HCT116 (cell line): ENCODE measurements at regions not wholly inside any gene's neighbourhood (a gene's known extent, or its start where the extent isn't known, plus 50 kb on each side); places are given as distances from the start of the nearest gene placed in this dataset.

Experiments used
- ATAC-seq: fragments of 200-7000 bp; cut with Tn5 transposase; 2 replicates; pipeline ENCODE4 v1.9.1; 2020; ENCODE audit warnings: mild to moderate bottlenecking, moderate library complexity
- BruUV-seq: library from RNA; stranded (reverse); fragments of 400-500 nt; replicated peaks from 2 replicates; lab custom pipeline; 2021; lab: Mats Ljungman, UMichigan
- CTCF ChIA-PET: fragments of 300-600 bp; sonication (Branson Sonifier 250); formaldehyde crosslinking; loops from one replicate; lab custom pipeline; 2021; ENCODE audit warnings: antibody characterized with exemption; lab: Charles Lee
- POLR2A ChIA-PET: fragments of 300-600, 350-600 bp; sonication (Branson Sonifier 250); formaldehyde crosslinking; loops from one replicate; lab custom pipeline; 2021; ENCODE audit warnings: antibody characterized with exemption; lab: Charles Lee
- RAD21 ChIA-PET, 2 experiments: fragments of 300-600 bp; sonication (Branson Sonifier 250); formaldehyde crosslinking; loops; one replicate each; lab custom pipeline; 2023; ENCODE audit warnings: low total read pairs in 2 of 2; ENCODE audit not compliant: uncharacterized antibody in 2 of 2, unreplicated experiment in 2 of 2, low non-redundant PET in 1 of 2; lab: Charles Lee
- DNase-seq: peaks from one replicate; pipeline ENCODE4 v3.0.0-alpha.2; 2010; ENCODE audit warnings: low read depth, low spot score
- H2AFZ ChIP-seq: fragments of 200-600 bp; shearing (Covaris generic), sonication (generic); 2 replicates; pipeline ENCODE4 v1.6.1; 2017; ENCODE audit warnings: low read depth, mixed run types, mixed read lengths, antibody characterized with exemption, low read length; ENCODE audit not compliant: poor library complexity, severe bottlenecking
- H3K27ac ChIP-seq: 2 replicates; pipeline ENCODE4 v1.5.1; 2012; ENCODE audit warnings: low read depth, low read length
- H3K27me3 ChIP-seq: fragments of 200-600 bp; sonication (generic); 2 replicates; pipeline ENCODE4 v1.6.1; 2016; ENCODE audit warnings: mixed run types, low read length, mixed read lengths; ENCODE audit not compliant: insufficient read depth
- H3K36me3 ChIP-seq, 2 experiments: fragments of 200-500 bp in 1 of 2; fragments of 200-600 bp in 1 of 2; sonication (Bioruptor generic) in 1 of 2; sonication (generic) in 1 of 2; 2 replicates each; pipeline versions ENCODE4 v1.5.1 to v1.6.1; 2014 to 2016; ENCODE audit warnings: low read length in 2 of 2, inconsistent platforms in 1 of 2, mixed read lengths in 1 of 2, mixed run types in 1 of 2; ENCODE audit not compliant: insufficient read depth in 2 of 2, control insufficient read depth in 1 of 2
- H3K4me1 ChIP-seq, 2 experiments: fragments of 200-600 bp in 1 of 2; sonication (generic) in 1 of 2; 2 replicates each; pipeline versions ENCODE4 v1.5.1 to v1.6.1; 2012 to 2017; ENCODE audit warnings: low read length in 2 of 2, inconsistent platforms in 1 of 2, mild to moderate bottlenecking in 1 of 2, mixed read lengths in 1 of 2, mixed run types in 1 of 2, moderate library complexity in 1 of 2; ENCODE audit not compliant: insufficient read depth in 2 of 2, control insufficient read depth in 1 of 2
- H3K4me2 ChIP-seq: fragments of 200-600 bp; sonication (generic); 2 replicates; pipeline ENCODE4 v1.6.1; 2017; ENCODE audit warnings: mixed run types, low read length, mixed read lengths
- H3K4me3 ChIP-seq, 2 experiments: fragments of 200-600 bp in 1 of 2; sonication (generic) in 1 of 2; replicated peaks in 1 of 2; 2 replicates each; pipeline ENCODE4 v1.5.1; 2011 to 2016; ENCODE audit warnings: low read length in 2 of 2, control low read depth in 1 of 2, low read depth in 1 of 2, mild to moderate bottlenecking in 1 of 2, mixed read lengths in 1 of 2, mixed run types in 1 of 2
- H3K79me2 ChIP-seq: fragments of 200-600 bp; sonication (generic); 2 replicates; pipeline ENCODE4 v1.6.1; 2017; ENCODE audit warnings: mild to moderate bottlenecking, mixed run types, low read length, moderate library complexity, mixed read lengths; ENCODE audit not compliant: insufficient read depth
- H3K9ac ChIP-seq: fragments of 200-600 bp; sonication (generic); 2 replicates; pipeline ENCODE4 v1.6.1; 2016; ENCODE audit warnings: low read length, mixed read lengths
- H3K9me2 ChIP-seq: fragments of 200-600 bp; sonication (generic), shearing (Covaris generic); 2 replicates; pipeline ENCODE4 v1.6.1; 2017; ENCODE audit warnings: mixed run types, mild to moderate bottlenecking, moderate library complexity; ENCODE audit not compliant: insufficient read depth
- H3K9me3 ChIP-seq, 2 experiments: fragments of 200-500 bp in 1 of 2; fragments of 200-600 bp in 1 of 2; sonication (Bioruptor generic) in 1 of 2; sonication (generic) in 1 of 2; 2 replicates each; pipeline ENCODE4 v1.6.1; 2014 to 2017; ENCODE audit warnings: low read length in 2 of 2, mixed read lengths in 2 of 2, inconsistent platforms in 1 of 2, low read depth in 1 of 2, mild to moderate bottlenecking in 1 of 2, mixed run types in 1 of 2, moderate library complexity in 1 of 2; ENCODE audit not compliant: control insufficient read depth in 1 of 2, insufficient read depth in 1 of 2
- H4K20me1 ChIP-seq: fragments of 200-600 bp; sonication (generic), shearing (Covaris generic); 2 replicates; pipeline ENCODE4 v1.6.1; 2017; ENCODE audit warnings: mixed run types, mild to moderate bottlenecking, moderate library complexity; ENCODE audit not compliant: insufficient read depth
- CEBPB ChIP-seq: IDR thresholded peaks from 2 replicates; pipeline ENCODE4 v1.6.1; 2012; ENCODE audit warnings: low read depth
- EZH2phosphoT487 ChIP-seq: fragments of 200-600 bp; IDR thresholded peaks from 2 replicates; pipeline ENCODE4 v1.6.1; 2018; ENCODE audit warnings: antibody characterized with exemption, borderline replicate concordance
- JUND ChIP-seq: IDR thresholded peaks from 2 replicates; pipeline ENCODE4 v1.6.1; 2012
- POLR2AphosphoS5 ChIP-seq: IDR thresholded peaks from 2 replicates; pipeline ENCODE4 v1.6.1; 2011; ENCODE audit warnings: mild to moderate bottlenecking, low read depth, low read length, moderate library complexity
- SP1 ChIP-seq: IDR thresholded peaks from 2 replicates; pipeline ENCODE4 v1.6.1; 2012; ENCODE audit warnings: low read depth
- TCF7L2 ChIP-seq: IDR thresholded peaks from 2 replicates; pipeline ENCODE4 v1.7.0; 2011; ENCODE audit warnings: borderline replicate concordance, inconsistent platforms; ENCODE audit not compliant: insufficient read depth, insufficient read length; ENCODE audit errors: extremely low read depth
- YY1 ChIP-seq: IDR thresholded peaks from 2 replicates; pipeline ENCODE4 v1.6.1; 2011; ENCODE audit warnings: low read length, low read depth, moderate library complexity, mild to moderate bottlenecking; ENCODE audit not compliant: insufficient replicate concordance; ENCODE audit errors: extremely low read depth
- ZFX ChIP-seq: fragments of 450-650 bp; IDR thresholded peaks from 2 replicates; pipeline ENCODE4 v1.6.1; 2017
- intact Hi-C: fragments of 100-400 bp; cut with micrococcal nuclease; formaldehyde crosslinking; loops from 2 replicates; pipeline ENCODE4 v1.10.0; 2022
- TF ChIP-seq, protein P1 (sequence below): IDR thresholded peaks from 2 replicates; pipeline ENCODE4 v1.6.1; 2012
- TF ChIP-seq, protein P2 (sequence below): IDR thresholded peaks from 2 replicates; pipeline ENCODE4 v1.6.1; 2012
- TF ChIP-seq, protein P3 (sequence below): IDR thresholded peaks from 2 replicates; pipeline ENCODE4 v1.6.1; 2012; ENCODE audit warnings: low read depth

DNA sequence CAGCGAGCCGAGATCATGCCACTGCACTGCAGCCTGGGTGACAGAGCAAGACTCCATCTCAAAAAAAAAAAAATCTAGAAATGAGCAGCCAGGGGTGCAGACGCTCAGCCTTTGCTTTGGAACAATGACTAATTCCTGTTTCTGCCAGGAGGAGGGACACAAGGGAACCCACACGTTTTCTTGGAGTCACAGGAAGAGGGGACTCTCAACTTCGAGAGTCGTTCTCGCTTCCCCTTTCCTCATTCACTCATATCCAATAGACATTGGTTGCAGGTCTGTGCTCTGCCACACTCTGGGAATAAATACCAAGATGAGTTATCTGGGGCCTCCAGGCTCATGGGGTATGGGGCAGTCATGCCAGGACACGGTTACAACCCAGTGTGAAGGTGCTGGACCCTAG lies 91.5 kb upstream of the RREB1 start:
- RAD21 ChIA-PET, result no interaction called here
- DNase-seq (no peak), ATAC-seq (0 out of 2 replicates have a peak, but pooled peaks have one; percentile 22)
- no peaks in the 10 kb centered on the region for H3K9me3 ChIP-seq
- no peak overlapping the region for H3K27ac ChIP-seq
- no peaks in the 10 kb centered on the region for H3K27me3 ChIP-seq
- H3K4me3 ChIP-seq, result no peak overlapping the region
- peaks cover 2 to 10% of the 10 kb centered on the region in 2 experiments; a peak in 2 of 4 replicates for H3K4me1 ChIP-seq
- POLR2A ChIA-PET, result no interaction called here
- no peaks in the 10 kb centered on the region for H3K9me2 ChIP-seq
- no TSS peak for BruUV-seq
- H2AFZ ChIP-seq, result peak overlapping the region; percentile 97
- H3K79me2 ChIP-seq, result no peaks in the 10 kb centered on the region
- H3K4me2 ChIP-seq, result peak overlapping the region; percentile 13; the same call in 1 of the 2 replicates
- intact Hi-C loops, result no loop called here
- H4K20me1 ChIP-seq, result no peaks in the 10 kb centered on the region
- CTCF ChIA-PET, result no interaction called here
- TF ChIP-seq POLR2AphosphoS5 (no peak), SP1 (no peak)
- TF ChIP-seq, protein P1, sequence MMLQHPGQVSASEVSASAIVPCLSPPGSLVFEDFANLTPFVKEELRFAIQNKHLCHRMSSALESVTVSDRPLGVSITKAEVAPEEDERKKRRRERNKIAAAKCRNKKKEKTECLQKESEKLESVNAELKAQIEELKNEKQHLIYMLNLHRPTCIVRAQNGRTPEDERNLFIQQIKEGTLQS, result no peak
- TF ChIP-seq, protein P2, sequence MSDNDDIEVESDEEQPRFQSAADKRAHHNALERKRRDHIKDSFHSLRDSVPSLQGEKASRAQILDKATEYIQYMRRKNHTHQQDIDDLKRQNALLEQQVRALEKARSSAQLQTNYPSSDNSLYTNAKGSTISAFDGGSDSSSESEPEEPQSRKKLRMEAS, result no peak
- H3K36me3 ChIP-seq, result no peaks in the 10 kb centered on the region
- no peak overlapping the region for H3K9ac ChIP-seq

DNA sequence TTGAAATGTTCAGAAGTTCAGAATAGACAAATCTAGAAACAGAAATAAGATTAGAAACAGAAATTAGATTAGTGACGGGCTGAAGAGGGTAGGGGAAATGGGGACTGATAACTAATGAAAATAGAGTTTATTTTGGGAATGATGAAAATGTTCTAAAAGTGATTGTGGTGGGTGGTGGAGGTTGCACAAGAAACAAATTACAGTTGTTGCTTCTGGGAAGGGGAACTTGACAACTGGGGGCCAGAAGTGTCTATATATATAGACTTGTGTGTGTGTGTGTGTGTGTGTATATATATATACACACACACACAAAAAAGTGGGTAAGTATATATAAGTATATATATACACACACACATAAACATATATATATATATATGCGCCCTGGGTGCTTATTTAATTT lies 86.5 kb upstream of the RREB1 start:
- no peak overlapping the region for H2AFZ ChIP-seq
- CTCF ChIA-PET, result no interaction called here
- H3K9ac ChIP-seq, result no peak overlapping the region
- no peaks in the 10 kb centered on the region for H3K27me3 ChIP-seq
- RAD21 ChIA-PET, result no interaction called here
- TF ChIP-seq ZFX (no peak), EZH2phosphoT487 (no peak), TCF7L2 (no peak), JUND (no peak), SP1 (no peak), CEBPB (no peak), YY1 (no peak)
- TF ChIP-seq, protein P1, result no peak
- TF ChIP-seq, protein P3, sequence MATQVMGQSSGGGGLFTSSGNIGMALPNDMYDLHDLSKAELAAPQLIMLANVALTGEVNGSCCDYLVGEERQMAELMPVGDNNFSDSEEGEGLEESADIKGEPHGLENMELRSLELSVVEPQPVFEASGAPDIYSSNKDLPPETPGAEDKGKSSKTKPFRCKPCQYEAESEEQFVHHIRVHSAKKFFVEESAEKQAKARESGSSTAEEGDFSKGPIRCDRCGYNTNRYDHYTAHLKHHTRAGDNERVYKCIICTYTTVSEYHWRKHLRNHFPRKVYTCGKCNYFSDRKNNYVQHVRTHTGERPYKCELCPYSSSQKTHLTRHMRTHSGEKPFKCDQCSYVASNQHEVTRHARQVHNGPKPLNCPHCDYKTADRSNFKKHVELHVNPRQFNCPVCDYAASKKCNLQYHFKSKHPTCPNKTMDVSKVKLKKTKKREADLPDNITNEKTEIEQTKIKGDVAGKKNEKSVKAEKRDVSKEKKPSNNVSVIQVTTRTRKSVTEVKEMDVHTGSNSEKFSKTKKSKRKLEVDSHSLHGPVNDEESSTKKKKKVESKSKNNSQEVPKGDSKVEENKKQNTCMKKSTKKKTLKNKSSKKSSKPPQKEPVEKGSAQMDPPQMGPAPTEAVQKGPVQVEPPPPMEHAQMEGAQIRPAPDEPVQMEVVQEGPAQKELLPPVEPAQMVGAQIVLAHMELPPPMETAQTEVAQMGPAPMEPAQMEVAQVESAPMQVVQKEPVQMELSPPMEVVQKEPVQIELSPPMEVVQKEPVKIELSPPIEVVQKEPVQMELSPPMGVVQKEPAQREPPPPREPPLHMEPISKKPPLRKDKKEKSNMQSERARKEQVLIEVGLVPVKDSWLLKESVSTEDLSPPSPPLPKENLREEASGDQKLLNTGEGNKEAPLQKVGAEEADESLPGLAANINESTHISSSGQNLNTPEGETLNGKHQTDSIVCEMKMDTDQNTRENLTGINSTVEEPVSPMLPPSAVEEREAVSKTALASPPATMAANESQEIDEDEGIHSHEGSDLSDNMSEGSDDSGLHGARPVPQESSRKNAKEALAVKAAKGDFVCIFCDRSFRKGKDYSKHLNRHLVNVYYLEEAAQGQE, result no peak
- ATAC-seq (no peak), DNase-seq (no peak)
- H4K20me1 ChIP-seq, result no peaks in the 10 kb centered on the region
- intact Hi-C loops, result no loop called here
- H3K4me2 ChIP-seq, result no peak overlapping the region
- no peaks in the 10 kb centered on the region for H3K79me2 ChIP-seq
- no peak overlapping the region for H3K4me3 ChIP-seq
- POLR2A ChIA-PET, result no interaction called here
- no peak overlapping the region for H3K27ac ChIP-seq
- no TSS peak for BruUV-seq
- no peaks in the 10 kb centered on the region for H3K9me3 ChIP-seq
- H3K4me1 ChIP-seq, result peaks cover 0 to 3% of the 10 kb centered on the region in 2 experiments; a peak in 1 of 4 replicates
- no peaks in the 10 kb centered on the region for H3K9me2 ChIP-seq
- H3K36me3 ChIP-seq, result no peaks in the 10 kb centered on the region
